ENCODE measurements at regions not wholly inside any gene's neighbourhood (a gene's known extent, or its start where the extent isn't known, plus 50 kb on each side); places are given as distances from the start of the nearest gene placed in this dataset.

- Mint-ChIP-seq H3K27me3 (ENCODE audit: insufficient read depth, low read depth) (no peaks in the 10 kb centered on the region), H3K9me3 (no peaks in the 10 kb centered on the region), H3K4me1 (peaks cover 18% of the 10 kb centered on the region), H3K36me3 (no peaks in the 10 kb centered on the region), H3K27ac (no peak overlapping the region), H3K4me3 (no peak overlapping the region)
- H3K4me3 ChIP-seq = no peak overlapping the region
- no peak overlapping the region for H3K4me2 ChIP-seq
- peaks cover 23% of the 10 kb centered on the region for H3K4me1 ChIP-seq
- DNase-seq (ENCODE audit: low spot score) = no peak
- peaks cover 11% of the 10 kb centered on the region for H3F3A ChIP-seq (ENCODE audit: low read depth)
- no peak overlapping the region for H2AFZ ChIP-seq (replicated peaks)
- no peaks in the 10 kb centered on the region for H3K9me3 ChIP-seq (ENCODE audit: low read depth)
- TF ChIP-seq EZH2 (IDR thresholded peaks at IDR 0.05) (no peak), EZH2phosphoT487 (IDR thresholded peaks at IDR 0.05) (no peak), CTCF (IDR thresholded peaks at IDR 0.05) (no peak)
- no peaks in the 10 kb centered on the region for H3K27me3 ChIP-seq
- H3K27ac ChIP-seq = no peak overlapping the region
- H4K20me1 ChIP-seq (ENCODE audit: low read depth) = no peaks in the 10 kb centered on the region
- no peaks in the 10 kb centered on the region for H3K36me3 ChIP-seq
- H3K79me2 ChIP-seq (ENCODE audit: low read depth) = no peaks in the 10 kb centered on the region
- no peak overlapping the region for H3K9ac ChIP-seq
Measured at GRCh38 chrX:42604302-42604701, 173.7 kb downstream of the PPP1R2C start.

- Mint-ChIP-seq H3K9me3 (no peaks in the 10 kb centered on the region), H3K4me3 (no peak overlapping the region), H3K36me3 (no peaks in the 10 kb centered on the region), H3K27ac (no peak overlapping the region), H3K4me1 (peaks cover 18% of the 10 kb centered on the region), H3K27me3 (ENCODE audit: insufficient read depth, low read depth) (no peaks in the 10 kb centered on the region)
- Histone ChIP-seq H3K9ac (no peak overlapping the region), H2AFZ (replicated peaks) (no peak overlapping the region), H3K4me1 (peaks cover 36% of the 10 kb centered on the region), H3K9me3 (ENCODE audit: low read depth) (no peaks in the 10 kb centered on the region), H3K27ac (no peak overlapping the region), H4K20me1 (ENCODE audit: low read depth) (no peaks in the 10 kb centered on the region), H3K4me3 (no peak overlapping the region), H3K79me2 (ENCODE audit: low read depth) (no peaks in the 10 kb centered on the region), H3K36me3 (no peaks in the 10 kb centered on the region), H3K4me2 (no peak overlapping the region), H3K27me3 (no peaks in the 10 kb centered on the region), H3F3A (ENCODE audit: low read depth) (peaks cover 11% of the 10 kb centered on the region)
- no peak for TF ChIP-seq EZH2 (IDR thresholded peaks at IDR 0.05)
- TF ChIP-seq CTCF (IDR thresholded peaks at IDR 0.05) = no peak
- no peak for TF ChIP-seq EZH2phosphoT487 (IDR thresholded peaks at IDR 0.05)
- DNase-seq (ENCODE audit: low spot score) = no peak
Measured at GRCh38 chrX:42603016-42603415, 174.9 kb downstream of the PPP1R2C start.

GRCh38 chrX:42602566-42602965, 175.4 kb downstream of the PPP1R2C start:
- Histone ChIP-seq H3K4me3 (no peak overlapping the region), H3K4me1 (peaks cover 41% of the 10 kb centered on the region), H3K9ac (no peak overlapping the region), H3K4me2 (no peak overlapping the region), H4K20me1 (ENCODE audit: low read depth) (no peaks in the 10 kb centered on the region), H3K27ac (no peak overlapping the region), H2AFZ (replicated peaks) (no peak overlapping the region), H3K79me2 (ENCODE audit: low read depth) (no peaks in the 10 kb centered on the region), H3K27me3 (no peaks in the 10 kb centered on the region), H3K9me3 (ENCODE audit: low read depth) (no peaks in the 10 kb centered on the region), H3K36me3 (no peaks in the 10 kb centered on the region), H3F3A (ENCODE audit: low read depth) (peaks cover 11% of the 10 kb centered on the region)
- Mint-ChIP-seq H3K4me1 (peaks cover 18% of the 10 kb centered on the region), H3K9me3 (no peaks in the 10 kb centered on the region), H3K27me3 (ENCODE audit: insufficient read depth, low read depth) (no peaks in the 10 kb centered on the region), H3K27ac (no peak overlapping the region), H3K36me3 (no peaks in the 10 kb centered on the region), H3K4me3 (no peak overlapping the region)
- DNase-seq (ENCODE audit: low spot score) = no peak
- TF ChIP-seq EZH2phosphoT487 (IDR thresholded peaks at IDR 0.05) (no peak), EZH2 (IDR thresholded peaks at IDR 0.05) (no peak), CTCF (IDR thresholded peaks at IDR 0.05) (no peak)
